NK-92 treated with Interleukin-12 subunit alpha and Interleukin-12 subunit beta, amount 100 ng/mL, for 24 hours (cell line): ENCODE measurements at regions not wholly inside any gene's neighbourhood (a gene's known extent, or its start where the extent isn't known, plus 50 kb on each side); places are given as distances from the start of the nearest gene placed in this dataset.
"Not testable (repeated sequence)": the region's sequence is repeated elsewhere in the genome, so short reads cannot be mapped to it uniquely, and the experiment has no call there.

Source experiments
- DNase-seq: peaks from one replicate; lab custom pipeline; 2025; lab: John Stamatoyannopoulos, UW

- DNase-seq: no peak
These were observed 661.6 kb upstream of the TMPRSS15 start for GRCh38 chr21:19065164-19065563.

- DNase-seq: no peak
These were observed 672.4 kb upstream of the TMPRSS15 start for GRCh38 chr21:19076031-19076430.

GRCh38 chr21:19109694-19110093 lies 706.1 kb upstream of the TMPRSS15 start:
- DNase-seq: no peak

DNA sequence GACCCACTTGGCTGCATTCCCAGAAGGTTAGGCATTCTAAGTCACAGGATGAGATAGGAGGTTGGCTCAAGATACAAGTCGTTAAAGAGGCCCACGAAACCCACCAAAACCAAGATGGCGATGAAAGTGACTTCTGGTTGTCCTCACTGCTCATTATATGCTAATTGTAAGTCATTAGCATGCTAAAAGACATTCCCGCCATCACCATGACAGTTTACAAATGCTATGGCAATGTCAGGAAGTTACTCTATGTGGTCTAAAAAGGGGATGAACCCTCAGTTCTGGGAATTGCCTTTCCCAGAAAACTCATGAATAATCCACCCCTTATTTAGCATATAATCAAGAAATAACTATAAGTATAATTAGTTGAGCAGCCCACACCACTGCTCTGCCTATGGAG lies 715.7 kb upstream of the TMPRSS15 start:
- DNase-seq: not testable (repeated sequence)

GRCh38 chr21:19120591-19120990 lies 717.0 kb upstream of the TMPRSS15 start:
- DNase-seq: no peak

DNA sequence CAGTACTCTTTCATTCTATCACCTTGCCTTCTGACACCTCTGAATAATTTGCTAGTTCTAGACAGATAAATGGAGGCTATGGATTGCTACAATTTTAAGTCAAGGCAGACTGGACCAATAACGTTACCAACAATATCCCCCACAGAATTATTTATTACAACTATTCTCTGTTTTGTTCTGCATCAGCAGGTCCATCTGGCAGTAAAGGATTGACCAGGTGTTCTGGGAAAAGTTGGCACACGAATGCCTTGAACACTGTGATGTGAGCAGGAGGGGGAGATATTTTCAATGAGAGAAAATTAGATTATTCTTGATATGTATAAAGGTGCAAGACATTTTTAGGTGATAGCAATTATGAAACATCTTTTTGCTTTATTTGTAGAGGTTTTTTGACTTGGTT lies 718.8 kb upstream of the TMPRSS15 start:
- DNase-seq: no peak

GRCh38 chr21:19123053-19123452 lies 719.5 kb upstream of the TMPRSS15 start:
- DNase-seq: no peak

DNA sequence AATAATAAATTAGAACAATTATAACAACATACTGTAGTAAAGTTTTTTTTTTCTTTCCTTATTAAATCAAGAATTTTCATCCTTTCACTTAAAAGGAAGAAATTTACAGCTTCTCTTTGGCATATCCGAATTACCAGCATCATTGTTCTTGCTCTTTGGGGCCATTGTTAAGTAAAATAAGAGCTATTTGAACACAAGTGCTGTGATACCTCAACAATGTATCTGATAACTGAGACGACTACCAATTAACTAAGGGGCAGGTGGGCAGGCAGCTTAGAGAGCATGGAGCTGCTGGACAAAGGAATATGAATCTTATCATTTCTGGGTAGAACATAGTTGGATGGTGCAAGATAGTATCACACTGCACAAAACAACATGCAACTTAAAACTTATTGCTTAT lies 719.9 kb upstream of the TMPRSS15 start:
- DNase-seq: no peak

DNA sequence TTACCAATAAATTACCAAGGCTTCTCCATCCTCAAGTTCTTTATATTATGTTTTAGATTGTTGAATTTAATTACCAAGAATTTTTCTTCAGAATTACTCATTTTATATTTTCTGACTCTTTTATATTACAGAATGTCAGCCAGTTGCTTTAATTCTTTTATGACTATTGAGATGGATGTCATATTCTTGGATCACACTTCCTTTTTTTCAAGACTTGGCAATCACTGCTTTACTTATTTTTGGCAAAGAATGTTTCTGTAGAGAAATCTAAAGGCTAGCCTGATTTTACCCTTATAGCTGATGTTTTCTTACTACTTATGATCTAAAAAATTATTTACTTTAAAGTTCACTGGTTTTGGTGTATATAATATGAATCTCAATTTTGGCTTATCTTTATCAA lies 721.1 kb upstream of the TMPRSS15 start:
- DNase-seq: no peak

- no peak for DNase-seq
These were observed 726.9 kb upstream of the TMPRSS15 start for GRCh38 chr21:19130379-19131028.

GRCh38 chr21:19141511-19141910 lies 737.9 kb upstream of the TMPRSS15 start:
- DNase-seq: no peak

GRCh38 chr21:19145682-19146293 lies 742.2 kb upstream of the TMPRSS15 start:
- no peak for DNase-seq

- no peak for DNase-seq
These were observed 744.5 kb upstream of the TMPRSS15 start for GRCh38 chr21:19148056-19148455.

DNA sequence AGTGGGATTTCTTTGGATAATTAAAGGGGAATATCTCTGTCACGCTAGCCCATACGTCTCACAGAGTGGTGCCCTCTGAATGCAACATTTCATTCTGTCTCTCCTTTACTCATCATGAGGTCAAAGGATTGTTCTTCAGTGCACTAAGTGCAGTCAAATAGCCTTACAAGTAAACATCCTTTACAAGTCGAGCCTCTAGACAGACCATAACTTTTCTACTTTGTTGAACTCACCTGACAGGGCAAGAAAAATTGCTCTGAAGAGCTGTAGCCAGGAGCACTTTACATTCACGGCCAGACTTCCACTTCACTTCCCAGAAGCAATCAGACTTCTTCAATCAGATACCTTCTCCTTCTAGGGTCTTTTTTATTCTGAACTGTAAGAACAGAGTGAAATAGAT lies 768.0 kb upstream of the TMPRSS15 start:
- DNase-seq: no peak

DNA sequence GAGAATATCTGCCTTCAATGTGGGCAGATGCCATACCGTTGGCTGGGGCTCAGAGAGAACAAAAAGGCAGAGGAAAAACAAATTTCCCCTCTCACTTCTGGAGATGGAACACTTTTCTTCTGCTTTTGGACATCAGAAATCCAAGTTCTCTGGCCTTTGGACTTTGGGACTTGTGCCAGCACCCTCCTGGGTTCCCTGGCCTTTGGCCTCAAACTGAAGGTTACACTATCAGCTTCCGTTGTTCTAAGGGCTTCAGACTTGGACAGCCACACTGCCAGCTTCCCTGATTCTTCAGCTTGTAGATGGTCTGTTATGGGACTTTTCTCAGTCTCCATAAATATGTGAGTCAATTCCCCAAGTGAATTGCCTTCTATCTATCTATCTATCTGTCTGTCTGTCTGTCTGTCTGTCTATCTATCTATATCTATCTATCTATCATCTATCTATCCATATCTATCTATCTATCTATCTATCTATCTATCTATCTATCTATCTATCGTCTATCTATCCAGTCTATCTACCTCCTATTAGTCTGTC lies 778.1 kb upstream of the TMPRSS15 start:
- DNase-seq: no peak

GRCh38 chr21:19197950-19198349 lies 794.4 kb upstream of the TMPRSS15 start:
- no peak for DNase-seq

DNA sequence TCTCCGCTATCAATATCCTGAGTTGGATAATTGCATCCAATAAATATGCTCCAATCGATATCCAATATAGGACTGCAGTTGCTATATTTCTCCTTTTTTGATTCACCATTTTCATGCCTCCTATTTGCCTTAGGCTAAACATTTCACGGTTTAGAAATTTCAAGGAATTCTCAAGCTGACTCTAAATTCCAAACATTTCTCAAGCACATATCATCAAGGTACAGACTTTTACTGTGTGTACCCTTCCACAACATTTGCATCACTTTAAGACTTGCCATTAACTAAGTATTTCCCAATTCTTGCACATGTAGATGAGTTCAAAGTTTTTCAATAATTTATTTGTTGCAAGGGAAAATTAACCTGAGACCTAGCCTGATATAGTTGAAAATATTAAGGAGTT lies 795.2 kb upstream of the TMPRSS15 start:
- no peak for DNase-seq

- no peak for DNase-seq
These were observed 814.6 kb upstream of the TMPRSS15 start for GRCh38 chr21:19218163-19218562.

- DNase-seq: no peak
These were observed 820.5 kb upstream of the TMPRSS15 start for GRCh38 chr21:19224090-19224489.

- no peak for DNase-seq
These were observed 824.6 kb upstream of the TMPRSS15 start for GRCh38 chr21:19228226-19228625.

DNA sequence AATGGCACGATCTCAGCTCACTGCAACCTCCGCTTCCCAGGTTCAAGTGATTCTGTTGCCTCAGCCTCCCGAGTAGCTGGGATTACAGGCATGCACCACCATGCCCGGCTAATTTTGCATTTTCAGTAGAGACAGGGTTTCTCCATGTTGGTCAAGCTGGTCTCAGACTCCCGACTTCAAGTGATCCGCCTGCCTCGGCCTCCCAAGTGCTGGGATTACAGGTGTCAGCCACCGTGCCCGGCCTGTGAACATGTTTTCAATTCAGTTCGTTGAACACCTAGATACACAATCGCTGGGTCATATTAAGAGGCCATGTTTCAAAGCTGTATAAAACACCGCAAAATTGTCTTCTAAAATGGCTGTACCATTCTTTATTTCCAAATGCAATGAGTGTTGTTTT lies 830.3 kb upstream of the TMPRSS15 start:
- DNase-seq: not testable (repeated sequence)

DNA sequence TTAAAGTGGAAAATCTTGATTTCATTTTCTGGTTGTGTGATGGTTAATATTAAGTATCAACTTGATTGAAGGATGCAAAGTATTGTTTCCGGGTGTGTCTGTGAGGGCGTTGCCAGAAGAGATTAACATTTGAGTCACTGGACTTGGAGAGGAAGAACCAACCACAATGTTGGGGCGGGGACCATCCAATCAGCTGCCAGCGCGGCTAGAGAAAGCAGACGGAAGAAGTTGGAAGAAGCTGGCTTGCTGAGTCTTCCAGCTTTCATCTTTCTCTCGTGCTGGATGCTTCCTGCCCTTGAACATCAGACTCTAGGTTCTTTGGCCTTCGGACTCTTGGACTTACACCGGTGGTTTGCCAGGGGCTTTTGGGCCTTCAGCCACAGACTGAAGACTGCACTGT lies 832.6 kb upstream of the TMPRSS15 start:
- DNase-seq: no peak

GRCh38 chr21:19237608-19238007 lies 834.0 kb upstream of the TMPRSS15 start:
- no peak for DNase-seq

- DNase-seq: no peak
These were observed 836.1 kb upstream of the TMPRSS15 start for GRCh38 chr21:19239696-19240095.
